Body of pancreas (tissue), 4 donors: ENCODE measurements at regions not wholly inside any gene's neighbourhood (a gene's known extent, or its start where the extent isn't known, plus 50 kb on each side); places are given as distances from the start of the nearest gene placed in this dataset.

Experiments used
- ATAC-seq: fragments of 150-250 bp; one replicate; pipeline ENCODE4 v1.9.1; 2016
- DNase-seq, 4 donors: peaks; one replicate each; pipeline ENCODE4 v3.0.0-alpha.2; 2019
- H3K27ac ChIP-seq, 4 donors: fragments of 200-600 bp; sonication (generic); 1 replicate in 3 of 4; 2 replicates in 1 of 4; pipeline versions ENCODE4 v1.5.1 to v1.6.1; 2016 to 2019; ENCODE audit warnings: mild to moderate bottlenecking in 1 of 4, mixed read lengths in 1 of 4, moderate library complexity in 1 of 4
- H3K27me3 ChIP-seq, 2 donors: fragments of 200-600 bp; sonication (generic); one replicate each; pipeline ENCODE4 v1.6.0; 2016; ENCODE audit warnings: mild to moderate bottlenecking in 1 of 2
- H3K36me3 ChIP-seq, 2 donors: fragments of 200-600 bp; sonication (generic); replicated peaks in 1 of 2; 2 replicates each; pipeline ENCODE4 v1.5.1; 2016; ENCODE audit warnings: low read depth in 2 of 2; ENCODE audit not compliant: insufficient read depth in 1 of 2
- H3K4me1 ChIP-seq: fragments of 200-600 bp; sonication (generic); one replicate; pipeline ENCODE4 v1.6.0; 2016
- H3K4me3 ChIP-seq, 2 donors: fragments of 200-600 bp; sonication (generic); 1 replicate in 1 of 2; 2 replicates in 1 of 2; pipeline ENCODE4 v1.5.1; 2016 to 2019
- H3K9me3 ChIP-seq, 3 donors: fragments of 200-600 bp; sonication (generic); 1 replicate in 2 of 3; 2 replicates in 1 of 3; pipeline ENCODE4 v1.5.1; 2016
- CTCF ChIP-seq, 7 experiments: fragments of 450-650 bp in 4 of 7; fragments of 200-600 bp in 3 of 7; sonication (generic) in 3 of 7; IDR thresholded peaks; one replicate each; pipeline ENCODE4 v1.5.1; 2016 to 2019; ENCODE audit warnings: antibody characterized with exemption in 7 of 7
- POLR2A ChIP-seq, 3 donors: fragments of 450-650 bp; IDR thresholded peaks; one replicate each; pipeline ENCODE4 v1.6.1; 2016; ENCODE audit warnings: antibody characterized with exemption in 3 of 3, mild to moderate bottlenecking in 2 of 3
- WGBS, 2 donors: methylation state at CpG; one replicate each; pipeline ENCODE4 v1.1.5; 2017; 5-methylcytosine and 5-hydroxymethylcytosine counted together
- intact Hi-C: fragments of 100-400 bp; cut with DNase I; formaldehyde crosslinking; loops from one replicate; pipeline ENCODE4 v1.15.1; 2023

- intact Hi-C loops = no loop called here
- Histone ChIP-seq H3K9me3 (no peaks in the 10 kb centered on the region), H3K27ac (no peak overlapping the region), H3K36me3 (no peaks in the 10 kb centered on the region), H3K27me3 (no peaks in the 10 kb centered on the region), H3K4me1 (no peaks in the 10 kb centered on the region), H3K4me3 (no peak overlapping the region)
- DNase-seq (no peak), ATAC-seq (no peak)
- no peak for TF ChIP-seq POLR2A (IDR thresholded peaks at IDR 0.05)
- TF ChIP-seq CTCF (IDR thresholded peaks at IDR 0.05) = no peak
- WGBS, 2 donors = 34 to 38% methylated on average over 16 of the region's 16 CpGs
These were observed 260.3 kb downstream of the VRK1 start for GRCh38 chr14:97057238-97058073.

DNA sequence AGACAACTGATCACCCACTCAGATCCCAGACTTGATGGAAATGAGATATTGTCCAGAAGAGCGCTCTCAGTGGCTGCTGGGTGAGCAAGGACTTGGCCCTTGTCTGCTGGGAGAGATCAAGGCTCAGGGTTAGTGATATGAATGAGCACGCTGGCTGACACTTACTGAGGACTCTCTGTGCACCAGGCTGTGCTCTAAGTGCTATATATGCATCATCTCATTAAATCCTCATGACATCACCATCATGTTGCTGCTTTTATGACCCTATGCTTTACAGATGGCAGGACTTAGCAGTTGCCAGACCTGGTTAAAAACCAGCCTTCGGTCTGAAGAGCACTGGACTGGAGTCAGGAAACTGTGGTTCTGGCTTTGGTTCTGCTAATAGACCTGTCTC, 260.9 kb downstream of the VRK1 start:
- Histone ChIP-seq H3K4me3 (no peak overlapping the region), H3K27ac (no peak overlapping the region), H3K9me3 (no peaks in the 10 kb centered on the region), H3K36me3 (no peaks in the 10 kb centered on the region), H3K4me1 (no peaks in the 10 kb centered on the region), H3K27me3 (no peaks in the 10 kb centered on the region)
- TF ChIP-seq CTCF (IDR thresholded peaks at IDR 0.05) = no peak
- TF ChIP-seq POLR2A (IDR thresholded peaks at IDR 0.05) = no peak
- intact Hi-C loops = no loop called here
- WGBS, 2 donors = 56 to 72% methylated on average over 3 of the region's 3 CpGs
- DNase-seq (no peak), ATAC-seq (no peak)

DNA sequence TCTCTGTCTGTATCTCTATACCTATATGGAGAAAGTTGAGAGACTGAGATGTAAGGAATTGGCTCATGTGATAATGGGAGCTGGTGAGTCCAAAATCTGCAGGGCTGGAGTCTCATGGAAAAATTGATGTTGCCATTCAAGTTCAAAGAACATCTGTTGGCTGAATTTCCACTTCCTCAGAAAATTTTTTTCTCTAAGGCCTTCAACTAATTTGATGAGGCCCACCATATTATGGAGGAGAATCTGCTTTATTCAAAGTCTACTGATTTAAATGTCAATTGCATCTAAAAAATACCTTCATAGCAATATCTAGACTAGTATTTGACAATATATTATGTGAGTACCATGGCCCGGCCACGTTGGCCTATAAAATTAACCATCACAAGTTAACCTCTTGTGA, 261.4 kb downstream of the VRK1 start:
- Histone ChIP-seq H3K4me1 (no peaks in the 10 kb centered on the region), H3K36me3 (no peaks in the 10 kb centered on the region), H3K4me3 (no peak overlapping the region), H3K27ac (no peak overlapping the region), H3K9me3 (no peaks in the 10 kb centered on the region), H3K27me3 (no peaks in the 10 kb centered on the region)
- DNase-seq (no peak), ATAC-seq (no peak)
- WGBS, 2 donors = 47 to 72% methylated on average over 2 of the region's 2 CpGs
- no peak for TF ChIP-seq CTCF (IDR thresholded peaks at IDR 0.05)
- TF ChIP-seq POLR2A (IDR thresholded peaks at IDR 0.05) = no peak
- intact Hi-C loops = no loop called here

GRCh38 chr14:97061198-97061597, 264.0 kb downstream of the VRK1 start:
- ATAC-seq = no peak
- WGBS, 2 donors = 72 to 82% methylated on average over 14 of the region's 14 CpGs

More at GRCh38 chr14:97061198-97061597, 264.0 kb downstream of the VRK1 start:
- no peaks in the 10 kb centered on the region for H3K9me3 ChIP-seq
- H3K27me3 ChIP-seq = no peaks in the 10 kb centered on the region
- intact Hi-C loops = no loop called here
- H3K27ac ChIP-seq = no peak overlapping the region
- no peaks in the 10 kb centered on the region for H3K36me3 ChIP-seq
- no peak overlapping the region for H3K4me3 ChIP-seq
- DNase-seq = peak in 1 of 4 donors; percentile 6
- no peaks in the 10 kb centered on the region for H3K4me1 ChIP-seq
- TF ChIP-seq CTCF (IDR thresholded peaks at IDR 0.05) = no peak
- TF ChIP-seq POLR2A (IDR thresholded peaks at IDR 0.05) = no peak
